Mesodermal cell (in vitro differentiated cells): ENCODE measurements at regions not wholly inside any gene's neighbourhood (a gene's known extent, or its start where the extent isn't known, plus 50 kb on each side); places are given as distances from the start of the nearest gene placed in this dataset.

Source experiments
- H3K27ac ChIP-seq: 2 replicates; pipeline ENCODE4 v1.7.0; 2013; ENCODE audit warnings: mild to moderate bottlenecking, low read depth, low read length, moderate library complexity; ENCODE audit not compliant: severe bottlenecking
- H3K36me3 ChIP-seq: 2 replicates; pipeline ENCODE4 v1.7.1; 2013; ENCODE audit warnings: mild to moderate bottlenecking, low read length, moderate library complexity; ENCODE audit not compliant: control insufficient read depth, insufficient read depth
- H3K4me1 ChIP-seq: one replicate; pipeline ENCODE4 v1.7.1; 2013; ENCODE audit warnings: mild to moderate bottlenecking, low read length; ENCODE audit not compliant: insufficient read depth, control insufficient read depth, poor library complexity, severe bottlenecking
- H3K4me3 ChIP-seq: 2 replicates; pipeline ENCODE4 v1.7.0; 2013; ENCODE audit warnings: low read length, control low read depth, mild to moderate bottlenecking; ENCODE audit not compliant: insufficient read depth, poor library complexity, severe bottlenecking; ENCODE audit errors: extremely low read depth
- H3K9me3 ChIP-seq: 2 replicates; pipeline ENCODE4 v1.7.1; 2013; ENCODE audit warnings: mild to moderate bottlenecking, low read length, moderate library complexity; ENCODE audit not compliant: control insufficient read depth
- WGBS, 2 experiments: methylation state at CpG; one replicate each; pipeline ENCODE4 v1.1.5; 2013; ENCODE audit warnings: missing lambda C conversion rate in 2 of 2; ENCODE audit not compliant: insufficient coverage in 2 of 2; 5-methylcytosine and 5-hydroxymethylcytosine counted together

DNA sequence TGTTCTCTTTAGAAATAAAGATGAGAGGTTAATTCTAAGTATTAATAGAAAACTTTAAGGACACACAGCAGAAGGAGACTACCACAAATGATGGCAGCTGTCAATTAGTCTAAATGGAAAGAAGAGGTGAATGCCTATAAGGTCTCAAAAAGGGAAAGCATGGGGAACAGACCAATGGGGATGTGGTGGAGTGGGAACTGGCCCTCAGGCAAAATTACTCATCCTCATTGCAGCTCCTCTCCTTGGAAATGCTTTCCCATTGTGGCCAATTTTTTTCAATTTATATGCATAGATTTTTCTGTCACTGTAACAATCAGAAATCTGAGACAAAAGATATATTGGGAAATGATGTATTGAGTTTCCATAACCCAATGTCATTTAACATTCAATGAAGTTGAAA is 222.9 kb upstream of the DEFB112 start:
- peaks cover 10% of the 10 kb centered on the region for H3K4me1 ChIP-seq
- H3K9me3 ChIP-seq: no peaks in the 10 kb centered on the region
- no peak overlapping the region for H3K4me3 ChIP-seq
- no peak overlapping the region for H3K27ac ChIP-seq
- H3K36me3 ChIP-seq: no peaks in the 10 kb centered on the region

DNA sequence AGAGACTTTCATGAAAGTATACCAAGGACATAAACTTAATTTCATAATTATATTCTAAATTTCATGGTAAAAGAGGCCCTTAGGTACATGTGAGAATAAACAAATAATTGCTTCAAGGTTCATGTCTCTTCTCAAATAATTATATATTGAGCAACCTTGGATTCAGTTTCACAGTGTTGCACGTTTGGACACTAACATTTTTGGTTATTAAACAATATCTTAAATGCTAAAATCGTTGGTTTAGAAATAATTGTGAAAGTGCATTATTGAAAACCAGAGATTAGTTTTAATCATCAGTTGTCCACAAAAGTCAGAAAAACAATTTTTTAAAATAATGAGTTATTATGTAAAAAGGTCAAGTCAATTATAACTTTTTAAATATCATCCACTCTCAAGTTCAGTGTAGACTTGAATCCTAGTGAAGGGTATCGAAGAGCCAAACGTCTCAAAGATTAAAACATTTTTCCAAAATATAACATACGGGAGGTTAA is 227.1 kb upstream of the DEFB112 start:
- no CpG with 5 or more reads among the region's 5 CpGs for WGBS, 2 experiments
- H3K4me3 ChIP-seq: no peak overlapping the region
- H3K36me3 ChIP-seq: no peaks in the 10 kb centered on the region

DNA sequence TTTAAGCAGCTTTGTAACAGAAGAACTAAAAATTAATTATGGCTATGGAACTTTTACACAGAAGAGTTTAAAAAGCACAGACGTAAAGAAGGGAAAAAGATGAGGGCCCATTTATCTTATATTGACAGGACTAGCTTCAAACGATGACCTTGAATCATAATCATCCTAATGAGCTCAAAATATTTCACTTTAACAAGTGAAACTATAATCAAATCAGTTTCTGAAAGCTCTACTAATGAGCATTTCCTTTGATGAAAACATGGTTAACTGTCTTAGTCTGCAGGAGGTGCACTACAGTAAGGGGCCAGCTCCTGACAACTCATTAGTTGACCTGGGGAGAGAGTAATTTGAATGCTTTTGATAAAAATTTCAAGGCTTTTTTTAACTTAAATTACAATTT is 228.0 kb upstream of the DEFB112 start:
- Histone ChIP-seq H3K4me3 (no peak overlapping the region), H3K4me1 (no peaks in the 10 kb centered on the region), H3K27ac (no peak overlapping the region), H3K9me3 (no peaks in the 10 kb centered on the region), H3K36me3 (no peaks in the 10 kb centered on the region)
- no CpG with 5 or more reads among the region's 2 CpGs for WGBS, 2 experiments

More for the DNA sequence above, 227.1 kb upstream of the DEFB112 start:
- no peaks in the 10 kb centered on the region for H3K4me1 ChIP-seq
- H3K27ac ChIP-seq: no peak overlapping the region
- no peaks in the 10 kb centered on the region for H3K9me3 ChIP-seq

DNA sequence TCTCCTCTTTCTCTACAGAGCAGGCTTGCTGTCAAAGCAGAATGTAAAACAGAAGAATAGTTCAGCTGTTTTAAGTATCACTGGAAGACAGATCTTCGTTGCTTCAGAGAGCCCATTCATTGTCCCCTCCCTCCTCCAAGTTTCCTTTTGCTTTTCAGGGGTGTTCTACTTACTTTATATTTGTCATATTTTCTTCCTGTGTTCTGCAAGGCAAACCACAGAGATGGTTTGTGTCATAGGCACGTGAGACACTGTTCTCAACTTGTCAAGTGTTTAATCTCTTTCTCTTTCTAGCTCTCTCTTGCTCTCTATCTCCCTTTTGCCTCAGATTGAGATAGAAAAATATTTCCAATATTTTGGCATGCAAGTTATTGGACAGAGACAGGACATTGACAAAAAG is 228.9 kb upstream of the DEFB112 start:
- no peak overlapping the region for H3K4me3 ChIP-seq
- H3K36me3 ChIP-seq: no peaks in the 10 kb centered on the region
- H3K9me3 ChIP-seq: no peaks in the 10 kb centered on the region
- H3K27ac ChIP-seq: no peak overlapping the region
- no peaks in the 10 kb centered on the region for H3K4me1 ChIP-seq
- 53% methylated on average over 2 of the region's 2 CpGs; no CpG with 5 or more reads in 1 of the 2 experiments for WGBS, 2 experiments

DNA sequence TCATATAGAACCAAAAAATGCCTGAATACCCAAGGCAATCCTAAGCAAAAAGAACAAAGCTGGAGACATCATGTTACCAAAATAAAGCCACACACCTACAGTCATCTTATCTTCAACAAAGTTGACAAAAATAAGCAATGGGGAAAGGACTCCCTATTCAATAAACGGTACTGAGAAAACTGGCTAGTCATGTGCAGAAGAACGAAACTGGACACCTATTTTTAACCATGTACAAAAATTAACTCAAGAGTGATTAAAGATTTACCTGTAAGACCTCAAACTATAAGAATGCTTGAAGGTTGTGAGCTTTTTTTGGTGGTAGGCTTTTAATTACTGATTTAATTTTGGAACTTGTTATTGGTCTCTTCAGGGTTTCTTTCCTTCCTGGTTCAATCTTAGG is 236.0 kb upstream of the DEFB112 start:
- H3K4me3 ChIP-seq: no peak overlapping the region
- H3K9me3 ChIP-seq: no peaks in the 10 kb centered on the region
- no peak overlapping the region for H3K27ac ChIP-seq
- H3K4me1 ChIP-seq: no peaks in the 10 kb centered on the region
- WGBS, 2 experiments: 100% methylated on average over 1 of the region's 2 CpGs; no CpG with 5 or more reads in 1 of the 2 experiments
- no peaks in the 10 kb centered on the region for H3K36me3 ChIP-seq

DNA sequence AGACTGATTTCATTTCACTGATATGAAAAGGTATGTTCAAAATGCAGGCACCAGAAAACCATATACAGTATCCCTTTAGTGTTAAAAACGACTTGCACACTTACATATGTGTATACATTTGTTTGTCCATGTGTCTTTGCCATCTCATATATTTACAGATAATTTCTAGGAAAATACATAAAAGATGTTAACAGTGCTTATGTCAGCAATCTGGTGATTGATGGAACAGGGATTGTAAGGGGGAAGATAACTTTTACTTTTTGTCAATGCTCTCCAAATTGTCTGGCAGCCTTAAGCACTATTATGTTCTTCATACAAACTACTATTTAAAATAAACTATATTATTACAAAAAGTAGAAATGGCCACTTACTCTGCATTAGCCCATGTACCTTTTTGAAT is 238.5 kb upstream of the DEFB112 start:
- H3K4me3 ChIP-seq: no peak overlapping the region
- WGBS, 2 experiments: no CpG with 5 or more reads among the region's 1 CpG

DNA sequence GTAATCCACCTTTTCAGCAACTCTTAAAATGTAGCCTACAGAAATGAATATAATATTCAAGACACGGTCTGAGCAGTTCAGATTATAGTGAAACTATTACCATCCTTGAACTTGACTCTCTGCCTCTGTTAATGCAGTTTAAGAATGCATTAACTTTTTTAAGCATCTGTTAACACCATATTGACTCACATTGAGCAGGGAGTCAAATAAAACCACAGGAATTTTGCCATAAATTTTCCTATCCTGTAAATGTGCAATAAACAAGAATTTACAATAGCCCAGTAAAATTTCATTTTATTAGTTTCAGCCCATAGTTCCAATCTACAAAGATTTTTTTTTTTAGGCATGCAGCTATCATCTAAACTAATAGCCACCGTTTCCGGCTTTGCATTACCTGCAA is 239.2 kb upstream of the DEFB112 start:
- Histone ChIP-seq H3K9me3 (no peaks in the 10 kb centered on the region), H3K36me3 (no peaks in the 10 kb centered on the region), H3K27ac (no peak overlapping the region), H3K4me1 (no peaks in the 10 kb centered on the region), H3K4me3 (no peak overlapping the region)
- 97 to 100% methylated on average over 3 of the region's 3 CpGs for WGBS, 2 experiments

More for the DNA sequence above, 238.5 kb upstream of the DEFB112 start:
- H3K9me3 ChIP-seq: no peaks in the 10 kb centered on the region
- H3K36me3 ChIP-seq: no peaks in the 10 kb centered on the region
- no peak overlapping the region for H3K27ac ChIP-seq
- no peaks in the 10 kb centered on the region for H3K4me1 ChIP-seq

DNA sequence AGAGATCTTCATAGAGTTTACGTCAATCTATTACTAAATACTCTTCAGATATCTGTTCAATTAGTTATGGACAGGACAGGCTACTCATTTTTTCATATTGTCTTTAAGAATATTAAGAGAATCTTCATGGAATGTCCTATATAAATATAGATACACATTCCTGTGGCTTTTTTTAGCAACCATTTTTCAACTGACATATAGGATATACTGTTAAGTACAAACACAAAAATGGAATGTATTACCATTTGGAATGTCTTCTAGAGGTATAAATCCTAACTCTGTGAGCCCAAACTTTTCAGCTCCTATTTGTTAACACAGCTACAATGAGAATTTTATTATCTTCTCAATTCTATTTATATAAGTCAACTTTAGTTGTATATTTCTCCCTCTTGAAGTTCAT is 239.6 kb upstream of the DEFB112 start:
- no peaks in the 10 kb centered on the region for H3K9me3 ChIP-seq
- no peaks in the 10 kb centered on the region for H3K36me3 ChIP-seq
- no peak overlapping the region for H3K27ac ChIP-seq
- WGBS, 2 experiments: no CpG with 5 or more reads among the region's 1 CpG
- no peak overlapping the region for H3K4me3 ChIP-seq
- H3K4me1 ChIP-seq: no peaks in the 10 kb centered on the region

DNA sequence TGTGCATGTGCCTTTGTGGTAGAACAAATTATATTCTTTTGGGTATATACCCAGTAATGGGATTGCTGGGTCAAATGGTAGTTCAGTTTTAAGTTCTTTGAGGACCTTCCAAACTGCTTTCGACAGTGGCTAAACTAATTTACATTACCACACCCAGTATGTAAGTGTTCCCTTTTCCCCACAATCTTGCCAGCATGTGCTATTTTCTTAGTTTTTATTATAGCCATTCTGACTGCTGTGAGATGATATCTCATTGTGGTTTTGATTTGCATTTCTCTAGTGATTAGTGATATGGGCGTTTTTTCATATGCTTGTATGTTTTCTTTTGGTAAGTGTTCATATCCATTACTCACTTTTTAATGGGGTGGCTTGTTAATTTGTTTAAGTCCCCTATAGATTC is 251.6 kb upstream of the DEFB112 start:
- H3K9me3 ChIP-seq: no peaks in the 10 kb centered on the region
- H3K27ac ChIP-seq: no peak overlapping the region
- H3K36me3 ChIP-seq: no peaks in the 10 kb centered on the region
- WGBS, 2 experiments: no CpG with 5 or more reads among the region's 2 CpGs
- peaks cover 7% of the 10 kb centered on the region for H3K4me1 ChIP-seq
- H3K4me3 ChIP-seq: no peak overlapping the region

DNA sequence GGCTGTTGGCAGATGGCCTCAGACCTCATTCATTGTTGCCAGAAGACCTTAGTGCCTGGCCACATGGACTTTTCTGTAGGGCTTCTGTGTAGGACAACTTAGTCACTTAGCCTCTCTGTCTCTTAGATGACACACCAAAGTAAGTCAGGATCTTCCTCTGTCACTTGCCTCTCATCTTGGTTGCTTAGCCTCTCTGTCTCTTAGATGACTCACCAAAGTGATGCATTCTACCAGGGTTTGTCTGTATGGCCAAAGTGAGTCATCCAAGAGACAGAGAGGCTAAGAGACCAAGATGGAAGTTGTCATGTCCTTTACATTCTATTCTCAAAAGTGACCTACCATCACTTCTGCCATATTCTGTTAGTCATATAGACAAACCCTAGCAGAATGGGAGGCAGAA is 255.9 kb upstream of the DEFB112 start:
- Histone ChIP-seq H3K36me3 (no peaks in the 10 kb centered on the region), H3K4me1 (peaks cover 7% of the 10 kb centered on the region), H3K4me3 (no peak overlapping the region), H3K27ac (peak overlapping the region; percentile 71), H3K9me3 (no peaks in the 10 kb centered on the region)

DNA sequence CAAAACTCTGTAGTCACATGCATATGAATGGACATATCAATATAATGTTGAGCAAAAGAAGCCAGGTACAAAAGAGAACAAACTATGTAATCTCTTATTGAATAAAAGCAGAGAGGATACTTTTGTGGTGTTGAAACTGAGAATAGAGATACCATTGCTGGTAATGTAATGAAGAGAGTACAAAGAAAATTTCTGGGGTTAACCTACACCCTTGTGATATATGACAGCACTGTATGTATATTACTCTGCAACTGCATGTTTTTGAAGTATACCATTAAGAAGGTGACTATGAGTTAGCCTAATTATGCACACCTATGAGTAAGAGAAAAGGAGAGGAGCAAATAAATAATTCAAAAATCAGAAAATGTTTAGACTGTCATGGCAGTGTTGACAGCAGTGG is 268.8 kb upstream of the DEFB112 start:
- Histone ChIP-seq H3K27ac (no peak overlapping the region), H3K36me3 (no peaks in the 10 kb centered on the region), H3K4me1 (no peaks in the 10 kb centered on the region), H3K4me3 (no peak overlapping the region), H3K9me3 (no peaks in the 10 kb centered on the region)

DNA sequence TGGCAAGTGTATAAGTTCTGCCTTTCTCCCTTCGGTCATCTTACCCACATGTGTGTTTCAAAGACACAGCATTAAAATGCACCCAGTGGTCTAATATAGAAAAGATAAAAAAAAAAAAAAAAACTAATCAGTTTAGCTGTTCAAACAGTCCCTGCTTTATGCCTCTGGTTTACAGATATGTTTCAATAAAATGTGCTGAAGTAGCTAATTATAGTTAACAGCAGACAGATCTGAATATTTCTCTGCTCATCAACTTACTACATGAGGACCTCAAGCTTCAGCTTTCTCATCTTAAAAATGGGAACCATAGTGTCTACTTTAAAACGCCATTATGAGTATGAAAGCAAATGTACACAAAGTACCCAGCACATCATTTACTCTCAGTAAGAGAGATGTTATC is 280.6 kb upstream of the DEFB112 start:
- Histone ChIP-seq H3K27ac (no peak overlapping the region), H3K4me1 (no peaks in the 10 kb centered on the region), H3K36me3 (no peaks in the 10 kb centered on the region), H3K4me3 (no peak overlapping the region), H3K9me3 (no peaks in the 10 kb centered on the region)
- WGBS, 2 experiments: no CpG with 5 or more reads among the region's 2 CpGs
